ENCODE measurements at regions not wholly inside any gene's neighbourhood (a gene's known extent, or its start where the extent isn't known, plus 50 kb on each side); places are given as distances from the start of the nearest gene placed in this dataset.
"Not testable (repeated sequence)": the region's sequence is repeated elsewhere in the genome, so short reads cannot be mapped to it uniquely, and the experiment has no call there.

DNA sequence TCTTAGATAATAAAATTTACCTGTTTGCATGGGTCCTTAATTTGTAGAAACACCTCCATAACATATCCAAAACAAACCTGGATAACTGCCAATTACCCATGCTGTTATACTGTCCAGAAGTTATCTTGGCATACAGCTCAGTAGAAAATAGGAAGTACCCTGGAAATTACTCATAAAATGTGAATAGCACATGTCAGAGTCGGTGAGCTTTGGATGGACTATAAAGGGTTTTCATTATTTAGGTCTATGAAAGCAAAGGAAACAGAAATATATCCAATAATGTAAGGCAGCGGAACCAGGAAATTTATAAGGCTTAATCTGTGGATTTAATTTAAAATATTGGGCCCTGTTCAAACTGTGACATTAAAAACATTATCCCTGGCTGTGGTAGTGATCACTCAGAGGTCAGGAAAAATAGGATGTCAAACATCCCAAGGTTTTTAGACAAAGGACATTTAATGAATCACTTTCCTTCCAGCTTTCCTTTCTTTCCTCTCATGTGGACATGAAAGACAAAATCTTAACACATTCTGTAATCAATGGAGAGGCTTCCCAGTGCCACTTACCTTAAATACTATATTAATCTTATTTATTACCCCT, 459.0 kb upstream of the DPH6 start:
- no peak for DNase-seq

DNA sequence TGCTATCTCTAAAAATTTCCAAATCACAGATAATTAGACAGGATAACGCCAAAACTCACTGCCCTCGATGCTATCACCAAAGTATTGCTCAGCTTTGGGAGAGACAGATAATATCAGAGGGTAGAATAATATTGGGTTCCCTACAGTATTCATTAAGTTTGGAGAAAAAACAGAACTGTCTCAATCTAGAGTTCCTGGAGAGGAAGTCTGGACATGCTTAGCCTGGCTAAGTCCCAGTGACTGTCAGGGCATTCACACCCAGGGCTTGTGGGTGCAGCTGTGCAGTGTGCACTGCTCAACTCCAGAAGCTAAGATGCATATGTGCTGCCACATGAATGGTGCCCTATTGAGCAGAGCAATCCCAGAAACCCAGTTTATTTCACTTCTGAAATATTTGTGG, 459.6 kb upstream of the DPH6 start:
- DNase-seq, result no peak

DNA sequence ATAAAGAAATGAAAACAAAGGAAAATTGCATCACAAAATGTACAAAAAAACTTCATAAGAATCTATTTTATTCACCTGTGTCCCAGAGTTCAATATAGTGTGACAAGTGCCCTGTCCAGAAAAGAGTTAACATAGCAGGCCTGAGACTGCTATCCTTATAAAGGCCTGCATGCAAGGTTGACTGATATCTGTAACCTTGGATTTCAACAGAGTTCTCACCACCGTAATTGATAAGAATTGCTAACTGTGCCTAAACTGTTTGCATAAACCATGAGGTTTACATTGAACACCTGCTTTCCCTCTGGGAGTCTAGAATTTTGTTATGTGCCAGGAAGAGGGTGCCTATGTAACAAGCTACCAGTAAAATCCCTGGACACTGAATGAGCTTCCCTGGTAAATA, 461.7 kb upstream of the DPH6 start:
- no peak for DNase-seq

DNA sequence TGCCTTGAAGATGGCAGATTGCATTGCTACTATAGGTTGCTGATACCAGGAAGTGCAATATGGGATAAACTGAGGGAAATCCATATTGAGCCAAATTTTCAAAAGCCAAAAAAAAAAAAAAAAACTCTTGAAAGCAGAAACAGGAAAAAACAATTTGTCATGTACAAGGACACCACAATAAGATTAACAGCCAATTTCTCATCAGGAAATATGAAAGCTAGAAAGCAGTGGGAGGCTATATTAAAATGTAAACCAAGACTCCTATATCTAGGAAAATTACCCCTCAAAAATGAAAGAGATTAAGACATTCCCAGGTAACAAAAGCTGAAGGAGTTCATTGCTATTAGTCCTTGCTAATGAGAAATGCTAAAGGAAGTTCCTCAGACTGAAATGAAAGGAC, 462.8 kb upstream of the DPH6 start:
- no peak for DNase-seq

DNA sequence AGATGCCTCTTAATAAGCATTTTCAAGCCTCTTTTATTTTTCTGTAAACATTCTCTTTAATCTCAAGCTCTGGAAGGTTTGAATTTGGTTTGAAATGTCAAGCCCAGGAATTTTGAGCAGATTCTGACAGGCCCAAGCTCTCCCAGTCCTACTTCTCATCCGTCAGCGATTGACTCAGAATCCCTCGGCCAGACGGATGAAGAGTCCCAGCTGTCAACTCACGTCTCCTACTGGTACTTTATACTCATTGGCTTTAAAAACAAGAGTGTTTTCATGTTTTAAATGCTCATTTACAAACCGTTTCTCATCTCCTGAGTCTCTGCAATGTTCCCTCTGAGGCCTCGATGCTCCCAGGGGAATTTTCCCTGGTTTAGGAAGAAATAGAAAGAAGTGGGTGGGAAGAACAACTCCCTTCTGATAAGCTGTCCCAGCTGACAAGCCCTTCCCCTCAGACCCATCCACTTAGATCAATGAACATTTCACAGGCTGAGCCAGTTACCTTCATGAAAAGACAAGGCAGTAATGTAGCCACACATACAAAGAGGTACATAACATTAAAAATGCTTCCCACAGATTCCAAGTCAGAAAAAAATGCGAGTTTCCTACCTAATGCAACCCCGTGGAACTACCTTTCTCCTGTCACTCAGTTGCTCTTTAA, 478.2 kb upstream of the DPH6 start:
- DNase-seq, result peak; percentile 11

DNA sequence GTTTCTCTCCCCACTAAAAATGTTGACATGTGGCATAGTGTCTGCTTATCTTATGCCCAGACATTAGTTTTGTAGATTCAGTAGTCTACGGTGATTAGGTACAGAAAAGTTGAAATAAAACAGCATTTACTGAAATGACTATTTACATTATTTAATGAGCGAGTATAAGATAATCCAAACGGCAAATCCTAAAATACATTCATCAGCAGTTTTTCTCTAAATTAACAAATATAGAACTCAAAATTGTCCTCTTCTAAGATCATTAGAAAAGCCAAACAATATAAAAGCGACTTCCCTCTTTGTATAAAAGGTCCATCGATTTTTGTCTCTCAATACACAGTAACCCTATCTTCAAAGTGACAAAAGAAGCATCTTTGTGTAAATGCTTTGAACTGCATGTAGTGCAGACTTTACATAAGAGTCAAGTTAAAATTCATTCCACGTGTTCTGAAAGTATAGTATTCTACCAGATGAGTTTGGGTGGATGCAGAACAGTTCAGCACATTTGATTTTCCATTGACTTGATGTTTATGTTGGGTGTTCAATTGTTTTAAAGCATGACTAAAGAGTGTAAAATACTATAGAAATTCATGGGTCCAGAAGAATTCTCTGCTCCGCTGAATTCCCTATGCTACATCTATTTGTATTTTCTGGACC, 480.8 kb upstream of the DPH6 start:
- DNase-seq, result no peak

DNA sequence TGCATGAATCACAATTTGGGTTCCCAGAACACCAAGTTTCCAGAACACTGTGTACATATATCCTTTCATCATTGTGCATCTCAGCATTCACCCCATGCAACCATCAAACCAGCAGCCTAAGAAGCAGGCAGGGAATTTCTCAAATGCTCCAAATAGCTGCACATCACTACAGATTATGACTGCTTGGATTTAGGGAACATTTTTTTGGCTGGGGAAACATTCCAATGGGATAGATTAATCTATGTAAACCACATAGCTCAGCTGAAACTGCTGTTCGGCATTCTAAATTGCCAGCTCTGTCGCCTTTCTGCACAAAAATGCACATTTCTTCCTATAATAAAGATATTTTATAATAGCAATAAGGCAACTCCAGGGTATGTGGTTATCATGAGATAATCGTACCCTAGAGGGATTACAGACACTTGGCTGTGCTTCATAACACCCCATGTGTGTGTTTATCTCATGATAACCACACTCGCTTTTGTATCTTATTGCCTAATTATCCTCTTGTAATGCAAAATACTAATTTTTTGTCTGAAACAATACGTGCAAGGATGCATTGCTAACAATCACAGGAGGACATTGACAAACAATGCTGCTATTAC, 483.7 kb upstream of the DPH6 start:
- peak; percentile 96 for DNase-seq

DNA sequence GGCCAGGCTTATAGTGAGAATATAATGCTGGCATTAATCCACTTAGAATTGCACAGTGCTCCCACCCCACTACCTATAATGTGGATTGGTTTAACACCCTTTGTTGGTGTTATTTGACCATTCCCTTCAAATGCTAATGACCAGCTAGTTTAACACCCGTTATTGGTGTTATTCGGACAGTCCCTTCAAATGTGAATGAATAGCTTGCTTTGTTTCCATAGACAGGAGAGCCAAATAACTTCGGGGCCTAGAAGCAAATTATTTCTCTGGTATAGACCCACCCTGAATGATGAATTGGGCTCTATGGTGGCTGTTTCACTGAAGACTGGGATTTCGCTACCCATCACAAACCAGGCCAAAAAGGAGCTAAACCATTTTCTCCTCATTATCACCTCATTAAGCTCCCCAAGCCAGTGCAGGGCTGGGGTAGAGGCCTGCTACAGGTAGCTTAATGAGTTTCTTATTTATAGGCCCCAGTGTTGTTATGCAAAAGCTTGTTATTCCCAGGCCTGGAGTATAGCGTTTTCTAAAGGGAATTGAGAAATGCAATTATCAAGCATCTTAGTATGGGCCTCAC, 494.1 kb upstream of the DPH6 start:
- DNase-seq, result no peak

DNA sequence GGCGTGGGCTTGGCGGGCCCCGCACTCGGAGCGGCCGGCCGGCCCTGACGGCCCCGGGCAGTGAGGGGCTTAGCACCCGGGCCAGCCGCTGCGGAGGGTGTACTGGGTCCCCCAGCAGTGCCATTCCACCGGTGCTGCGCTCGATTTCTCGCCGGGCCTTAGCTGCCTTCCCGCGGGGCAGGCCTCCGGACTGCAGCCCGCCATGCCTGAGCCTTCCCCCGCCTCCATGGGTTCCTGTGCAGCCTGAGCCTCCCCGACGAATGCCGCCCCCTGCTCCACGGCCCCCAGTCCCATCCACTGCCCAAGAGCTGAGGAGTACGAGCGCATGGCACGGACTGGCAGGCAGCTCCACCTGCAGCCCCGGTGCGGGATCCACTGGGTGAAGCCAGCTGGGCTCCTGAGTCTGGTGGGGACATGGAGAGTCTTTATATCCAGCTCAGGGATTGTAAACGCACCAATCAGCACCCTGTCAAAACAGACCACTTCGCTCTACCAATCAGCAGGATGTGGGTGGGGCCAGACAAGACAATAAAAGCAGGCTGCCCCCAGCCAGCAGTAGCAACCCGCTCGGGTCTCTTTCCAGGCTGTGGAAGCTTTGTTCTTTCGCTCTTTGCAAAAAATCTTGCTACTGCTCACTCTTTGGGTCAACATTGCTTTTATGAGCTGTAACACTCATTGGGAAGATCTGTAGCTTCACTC, 501.2 kb upstream of the DPH6 start:
- not testable (repeated sequence) for DNase-seq

DNA sequence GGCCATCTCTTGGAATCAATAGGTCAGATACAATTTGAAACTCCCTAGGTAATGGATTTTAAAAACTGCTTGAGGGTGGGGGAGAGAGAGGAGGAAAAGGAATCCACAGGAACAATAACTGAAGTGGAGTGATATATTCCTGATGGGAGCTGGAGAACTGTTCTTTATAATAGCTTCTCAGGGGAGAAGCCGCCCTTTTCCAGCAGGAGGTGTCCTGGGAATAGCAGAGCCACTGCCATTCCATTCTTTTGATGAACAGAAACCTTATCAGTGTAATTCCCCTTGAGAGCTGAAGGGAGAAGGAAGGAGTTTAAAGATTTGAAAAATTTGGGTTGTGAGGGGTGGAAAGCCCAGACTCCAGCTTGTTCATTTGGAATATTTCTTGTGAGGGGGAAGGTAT, 504.9 kb upstream of the DPH6 start:
- peak; percentile 15 for DNase-seq

DNA sequence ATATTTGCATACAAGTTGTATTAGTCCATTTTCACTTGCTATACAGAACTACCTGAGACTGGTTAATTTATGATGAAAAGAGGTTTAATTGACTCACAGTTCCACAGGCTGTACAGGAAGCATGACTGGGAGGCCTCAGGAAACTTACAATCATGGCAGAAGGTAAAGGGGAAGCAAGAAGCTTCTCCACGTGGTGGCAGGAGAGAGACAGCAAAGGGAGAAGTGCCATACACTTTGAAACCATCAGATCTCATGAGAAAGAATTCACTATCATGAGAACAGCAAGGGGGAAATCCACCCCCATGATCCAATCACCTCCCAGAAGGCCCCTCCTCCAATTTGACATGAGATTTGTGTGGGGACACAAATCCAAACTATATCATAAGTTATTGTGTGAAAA, 506.7 kb upstream of the DPH6 start:
- peak; percentile 25 for DNase-seq

DNA sequence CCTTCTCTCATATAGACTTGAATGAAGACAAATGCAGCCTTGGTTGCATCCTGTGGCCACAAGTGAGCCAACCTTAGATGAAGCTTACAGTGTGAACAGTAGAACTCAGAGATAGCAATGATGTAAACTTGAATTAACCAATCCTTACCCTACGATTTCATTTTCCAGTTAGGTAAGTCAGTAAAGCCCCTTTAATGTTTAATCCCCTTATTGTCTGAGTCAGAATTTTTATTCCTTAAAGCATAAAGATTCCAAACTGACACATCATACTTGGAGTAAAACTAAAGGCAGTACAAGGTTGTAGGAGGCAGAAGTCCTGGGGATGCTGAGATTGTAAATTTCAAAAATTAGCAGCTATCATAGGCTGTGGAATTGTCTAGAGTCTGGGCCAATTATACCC, 507.8 kb upstream of the DPH6 start:
- peak; percentile 33 for DNase-seq

DNA sequence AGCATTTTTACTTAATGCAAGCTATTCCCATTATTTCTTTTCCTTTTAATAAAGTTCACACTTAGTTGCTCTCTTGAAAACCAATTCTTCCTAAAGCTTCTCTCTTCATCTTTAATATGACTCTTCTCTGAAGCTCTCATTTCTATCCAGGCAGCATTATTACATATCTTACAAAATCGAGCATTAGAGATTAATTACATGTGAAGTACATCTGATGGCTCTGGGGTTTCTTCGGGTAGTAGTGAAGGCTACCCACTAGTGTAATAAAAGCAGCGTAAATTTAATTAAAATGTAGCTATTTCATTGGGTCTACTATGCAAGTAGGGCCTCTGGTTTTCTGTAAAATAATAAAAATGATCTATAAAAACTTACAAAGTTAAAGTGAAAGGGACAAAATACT, 513.6 kb upstream of the DPH6 start:
- DNase-seq, result no peak

DNA sequence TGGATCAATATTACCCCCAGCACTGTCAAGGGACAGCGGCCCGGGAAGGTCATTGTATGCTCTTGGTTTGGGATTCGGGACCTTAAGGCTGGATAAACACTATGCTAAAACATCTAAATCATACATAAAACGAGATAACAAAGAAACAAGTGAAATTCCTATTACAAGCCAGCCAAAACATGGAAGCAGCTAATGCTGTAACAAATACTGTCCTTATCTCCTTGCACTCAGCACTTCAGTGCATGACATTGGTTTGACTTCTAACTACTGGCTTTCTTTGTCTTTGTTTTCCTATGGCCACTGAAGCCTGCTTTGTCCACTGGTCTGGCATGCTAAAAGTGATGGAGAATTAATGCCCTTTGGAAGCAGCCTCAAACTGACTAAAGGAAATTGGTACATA, 516.4 kb upstream of the DPH6 start:
- no peak for DNase-seq

DNA sequence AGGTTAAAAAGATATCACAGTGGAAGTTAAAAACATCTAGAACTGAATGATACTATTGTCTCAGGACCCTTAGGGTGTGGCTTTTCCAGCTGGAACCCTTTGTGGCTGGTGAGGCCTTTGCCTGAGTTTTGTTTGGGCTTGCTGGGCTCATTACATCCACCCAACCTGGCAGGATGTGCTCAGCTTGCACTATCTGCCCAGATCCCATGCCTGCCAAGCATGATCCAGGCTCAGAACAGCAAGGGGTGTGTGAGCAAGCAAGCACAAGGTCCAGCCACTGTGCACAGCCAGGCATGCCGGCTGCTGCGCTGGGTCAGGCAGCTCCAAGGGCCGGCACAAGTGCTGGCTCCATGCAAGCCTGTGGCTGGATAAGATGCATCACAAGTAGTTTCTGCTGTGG, 512.7 kb upstream of the CDIN1 start:
- DNase-seq, result no peak

DNA sequence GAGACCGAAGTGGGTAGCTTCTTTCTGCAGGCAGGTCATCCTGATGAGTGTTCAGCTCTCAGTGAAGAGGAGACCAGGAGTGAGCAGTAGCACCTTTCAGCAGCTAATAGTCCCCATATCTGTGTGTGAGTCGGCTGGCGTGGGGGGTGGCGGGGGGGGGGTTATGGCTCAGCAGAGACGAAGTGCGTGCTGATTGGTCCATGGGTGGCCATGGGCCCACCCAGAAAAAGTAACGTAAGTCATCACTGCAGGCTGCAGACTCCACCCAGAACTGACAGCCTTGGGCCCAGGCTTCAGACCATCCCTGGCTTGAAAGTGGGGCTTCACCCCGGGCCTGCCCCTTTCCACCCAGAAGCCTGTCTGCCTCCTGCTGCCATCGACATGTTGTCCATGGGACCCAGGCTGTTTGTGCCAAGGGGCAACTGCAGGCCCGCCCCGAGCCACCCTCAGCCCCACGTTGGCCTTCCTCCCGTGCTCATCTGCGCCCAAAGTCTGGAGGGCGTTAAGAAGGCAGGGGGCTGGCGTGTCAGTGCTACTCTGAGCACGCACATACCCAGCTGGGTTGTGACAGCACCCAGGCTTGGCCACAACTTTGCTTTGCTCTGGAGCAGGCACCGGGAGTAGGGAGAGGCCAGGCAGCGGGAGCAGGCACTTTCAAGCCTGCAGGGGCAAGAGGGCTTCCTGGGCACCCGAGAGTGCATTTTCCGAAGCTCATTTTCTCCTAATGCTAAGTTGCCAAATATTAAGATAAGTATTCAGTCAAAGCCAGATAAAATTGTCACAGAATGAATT, 511.7 kb upstream of the CDIN1 start:
- no peak for DNase-seq

DNA sequence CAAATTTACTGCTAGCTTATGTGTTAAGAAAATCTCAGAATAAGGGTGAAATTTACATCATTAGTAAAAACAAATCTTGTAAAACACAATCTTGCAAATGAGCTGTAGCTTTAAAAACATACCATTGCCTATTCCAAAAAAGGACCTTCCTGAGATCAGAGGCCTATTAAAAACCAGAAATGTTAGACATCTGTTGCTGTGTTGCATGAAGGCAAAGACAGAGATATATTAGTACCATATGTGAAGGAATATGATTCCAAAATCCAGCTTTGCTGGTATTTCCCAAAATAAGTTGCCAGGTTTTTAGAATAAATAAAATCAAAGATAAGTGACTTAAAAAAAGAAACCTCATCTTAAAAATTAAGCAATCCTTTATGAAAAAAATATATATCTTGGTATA, 504.1 kb upstream of the CDIN1 start:
- DNase-seq, result no peak

DNA sequence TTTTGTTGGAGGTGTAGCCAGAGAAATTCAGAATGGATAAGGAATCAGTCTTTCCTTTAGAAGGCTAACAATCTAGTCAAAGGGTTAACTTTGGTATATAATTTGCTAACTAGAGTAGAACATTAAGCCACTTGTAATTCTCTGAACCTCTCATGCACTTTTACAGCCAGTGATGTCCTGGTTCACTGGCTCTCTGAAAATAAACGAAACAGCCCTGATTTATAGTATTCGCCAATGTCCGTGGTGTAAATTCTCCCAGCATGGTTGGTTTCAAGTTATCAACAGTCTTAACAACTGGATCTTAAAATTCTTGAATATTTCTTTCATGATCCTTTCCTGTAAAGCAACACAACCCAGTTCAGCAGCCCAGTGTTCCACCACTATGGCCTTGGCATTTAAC, 500.4 kb upstream of the CDIN1 start:
- no peak for DNase-seq

DNA sequence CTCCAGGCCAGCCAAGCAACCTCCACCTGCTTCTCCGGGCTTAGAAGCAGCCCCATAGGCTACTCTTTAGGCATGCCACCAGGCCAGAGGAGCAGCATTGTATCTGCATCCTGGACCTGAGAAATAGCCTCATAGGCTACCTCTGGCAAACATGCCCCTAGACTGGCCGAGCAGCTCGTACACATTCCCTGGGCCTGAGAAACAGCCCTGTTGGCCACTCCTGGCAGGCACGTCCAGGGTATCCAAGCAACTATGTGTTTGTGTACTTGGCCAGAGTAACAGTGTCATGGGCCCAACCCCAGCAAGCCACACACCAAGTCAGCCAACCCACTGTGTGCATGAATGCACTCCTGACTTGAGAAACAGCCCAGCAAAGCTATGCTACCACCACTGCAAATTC, 498.7 kb upstream of the CDIN1 start:
- no peak for DNase-seq

DNA sequence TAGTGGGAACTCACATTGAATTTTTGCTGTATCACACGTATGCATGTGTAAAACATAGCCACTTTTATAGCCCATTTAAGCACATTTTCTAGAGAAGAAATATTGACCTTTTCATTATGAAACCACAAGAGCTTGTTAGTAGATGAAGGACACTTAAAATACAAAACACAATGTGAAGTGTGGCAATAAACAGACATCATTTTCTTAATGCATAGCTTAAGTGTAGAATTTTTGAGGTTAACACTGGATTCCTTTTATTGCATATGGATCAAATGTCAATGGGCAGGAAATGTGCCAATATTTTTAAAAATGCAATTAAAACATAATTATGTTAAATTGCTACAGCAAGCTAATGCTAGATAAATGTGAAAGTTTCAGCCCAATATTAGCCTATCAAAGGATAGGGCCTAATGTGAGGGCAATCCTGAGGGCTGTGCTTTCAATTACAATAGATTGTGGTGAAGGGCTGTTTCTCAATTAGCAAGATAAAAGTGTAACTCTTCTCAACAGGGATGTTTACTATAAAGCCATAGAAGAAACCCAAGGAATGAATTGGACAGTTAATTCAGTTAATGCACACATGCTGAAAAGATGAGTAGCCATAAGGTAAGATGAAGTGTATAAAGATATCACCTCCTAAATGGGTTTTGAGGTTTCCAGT, 489.0 kb upstream of the CDIN1 start:
- no peak for DNase-seq

DNA sequence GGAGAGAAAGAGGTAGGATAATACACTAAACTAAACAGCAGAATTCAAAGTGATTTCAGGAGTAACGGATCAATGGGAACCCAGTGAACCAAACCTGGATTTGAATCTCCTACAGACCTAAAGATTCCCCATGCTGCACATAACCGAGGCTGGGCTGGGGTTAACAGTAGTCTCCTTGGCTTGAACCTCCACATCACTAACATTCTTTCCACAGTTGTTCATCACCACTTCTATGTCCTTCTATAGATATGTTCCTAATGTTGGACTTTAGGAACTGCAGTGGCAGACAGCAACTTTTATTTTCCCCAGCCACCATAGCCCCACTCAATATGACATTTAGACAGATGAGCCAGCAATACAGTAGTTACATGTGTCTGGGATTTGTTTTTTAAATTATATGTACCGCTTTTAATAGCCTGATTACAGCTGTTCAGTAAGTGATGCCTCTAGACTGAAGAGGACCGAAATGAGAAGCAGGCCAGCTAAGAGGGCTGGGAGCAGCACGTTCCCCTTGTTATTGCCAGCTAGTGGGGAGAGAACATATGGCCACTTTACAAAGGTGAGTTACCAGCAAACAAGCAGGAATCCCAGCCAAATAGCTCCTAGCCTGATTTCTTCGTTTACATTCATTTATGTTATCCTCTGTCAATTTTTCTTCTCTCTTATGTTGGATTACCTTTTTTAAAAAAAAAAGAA, 472.6 kb upstream of the CDIN1 start:
- peak; percentile 66 for DNase-seq

All from fibroblast of skin of back (primary cell).